ENCODE measurements at regions not wholly inside any gene's neighbourhood (a gene's known extent, or its start where the extent isn't known, plus 50 kb on each side); places are given as distances from the start of the nearest gene placed in this dataset.

DNA sequence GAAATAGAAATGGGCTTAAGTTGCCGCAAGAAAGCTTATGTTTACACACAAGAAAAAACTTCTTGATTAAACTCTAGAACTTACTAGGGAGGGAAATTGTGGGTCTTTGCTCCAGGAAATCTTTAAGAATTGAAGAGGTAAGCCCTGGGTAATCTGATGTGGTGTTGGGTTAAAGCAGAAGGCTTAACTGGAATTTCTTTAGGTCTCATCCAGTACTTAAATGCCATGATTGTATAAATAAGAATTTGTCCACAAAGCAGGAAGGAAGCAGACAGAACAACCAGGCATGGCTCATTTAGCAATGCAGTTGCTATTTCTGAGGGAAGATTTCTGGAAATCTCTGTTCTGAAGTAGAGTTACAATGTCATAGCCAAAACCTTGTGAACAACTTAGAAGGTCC lies 360.4 kb downstream of the KLF5 start:
- DNase-seq = no peak

DNA sequence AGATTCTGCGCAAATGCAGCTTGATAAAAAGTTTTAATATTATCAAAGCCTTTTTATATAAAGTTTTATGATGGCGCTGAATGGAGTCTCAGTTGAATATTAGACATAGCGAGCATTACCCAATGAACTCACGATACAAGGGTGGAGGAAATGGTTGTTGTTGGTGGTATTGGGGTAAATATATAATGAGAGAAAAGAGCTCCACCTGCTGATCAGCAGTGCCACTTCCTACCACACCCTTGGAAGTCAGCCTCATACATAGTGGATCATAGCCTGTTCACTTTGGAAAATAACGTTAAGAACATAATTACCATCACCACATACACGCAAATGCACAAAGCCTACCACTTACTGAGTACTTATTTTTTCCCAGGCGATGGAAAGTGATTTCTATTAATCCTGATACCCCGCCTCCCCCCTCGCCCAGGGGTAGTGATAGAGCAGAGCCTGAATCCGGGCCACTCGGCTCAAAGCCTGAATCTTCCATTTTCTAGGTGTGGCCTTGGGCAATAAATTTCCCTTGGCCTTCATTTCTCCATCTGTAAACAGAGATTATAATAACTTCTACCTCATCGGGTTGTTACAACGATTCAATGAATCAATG lies 358.3 kb downstream of the KLF5 start:
- DNase-seq = no peak

DNA sequence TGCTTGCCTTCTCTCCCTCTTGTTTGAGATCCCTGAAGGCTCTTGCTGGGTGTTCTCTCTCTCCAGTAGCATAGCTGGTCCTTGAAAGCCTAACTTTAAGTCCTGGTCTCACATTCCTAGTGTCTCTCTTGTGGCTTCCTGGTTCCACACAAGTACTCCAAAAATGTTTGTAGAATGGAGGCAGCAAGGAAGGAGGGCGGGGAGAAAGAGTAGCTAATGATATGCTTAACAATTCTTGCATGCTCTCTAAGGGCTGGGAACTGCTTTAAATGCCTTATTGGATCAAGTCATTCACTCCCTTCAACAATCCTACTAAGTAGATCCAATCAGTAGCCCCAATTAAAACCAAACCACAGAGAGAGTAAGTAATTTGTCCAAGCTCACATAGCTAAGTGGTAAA lies 357.3 kb downstream of the KLF5 start:
- no peak for DNase-seq

DNA sequence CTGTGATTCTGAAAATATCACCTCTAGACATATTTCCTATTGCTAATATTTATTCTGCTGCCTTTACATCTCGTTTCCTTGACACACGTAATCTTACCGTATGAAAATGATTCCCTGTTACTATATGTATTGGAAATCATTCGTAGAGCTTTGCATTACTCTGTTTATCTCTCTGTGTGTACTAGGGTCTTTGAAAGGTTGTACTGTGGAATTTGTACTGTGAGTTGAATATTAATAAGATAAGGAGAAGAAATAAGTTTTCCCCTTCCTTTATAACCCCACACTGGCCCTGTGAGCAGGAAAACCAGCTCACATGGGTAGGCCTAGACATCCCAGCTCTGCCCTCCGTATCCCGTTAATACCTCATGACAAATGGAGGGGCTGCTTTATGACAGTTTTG lies 354.9 kb downstream of the KLF5 start:
- DNase-seq = no peak

DNA sequence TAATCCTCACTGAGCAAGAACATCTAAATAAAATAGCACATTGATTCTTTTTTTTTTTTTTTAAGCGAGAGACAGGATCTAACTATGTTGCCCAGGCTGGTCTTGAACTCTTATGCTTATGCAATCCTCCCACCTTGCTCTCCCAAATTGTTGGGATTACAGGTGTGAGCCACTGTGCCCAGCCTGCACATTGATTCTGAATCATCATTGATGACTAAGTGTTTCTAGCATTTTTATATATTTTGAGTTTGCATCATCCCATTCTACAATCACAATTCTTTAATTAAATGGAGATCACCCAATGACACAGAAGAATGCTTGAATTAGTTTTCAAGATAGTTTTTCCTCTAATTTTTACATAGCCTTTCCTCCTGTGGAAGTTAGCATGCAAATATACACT lies 354.1 kb downstream of the KLF5 start:
- DNase-seq = no peak

DNA sequence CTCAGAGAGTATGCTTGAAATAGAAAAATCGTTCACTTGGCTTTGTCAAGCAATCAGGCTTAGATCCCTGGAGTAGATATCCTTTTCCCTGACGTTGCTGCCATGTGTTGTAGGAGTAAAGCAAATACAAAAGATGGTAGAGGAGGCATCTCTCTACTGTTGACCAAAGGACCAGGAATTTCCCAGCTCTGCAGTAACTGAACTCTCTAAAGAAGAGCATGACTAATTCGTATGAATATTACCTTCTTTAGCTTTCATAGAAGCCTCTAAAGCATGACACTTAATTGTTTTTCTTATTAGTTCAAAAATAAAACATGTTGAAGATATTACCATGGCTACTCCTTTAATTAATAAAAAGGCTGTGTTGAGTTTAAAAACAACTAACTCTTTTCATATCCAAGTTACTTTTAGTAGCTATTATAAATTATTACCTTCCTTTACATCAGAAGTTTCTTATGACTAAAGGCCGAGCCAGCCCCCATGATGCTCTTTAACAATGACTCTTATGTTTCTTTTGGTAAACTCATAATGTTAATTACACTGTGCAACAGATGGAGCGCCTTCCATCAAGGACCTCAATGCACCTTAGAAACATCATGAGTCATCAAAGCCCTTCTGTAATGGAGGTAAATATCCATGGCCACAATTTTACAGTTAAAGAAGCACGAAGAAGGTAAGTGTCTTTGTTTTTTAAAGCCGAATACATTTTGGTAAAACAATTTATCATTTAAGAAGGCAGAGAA lies 352.4 kb downstream of the KLF5 start:
- no peak for DNase-seq

DNA sequence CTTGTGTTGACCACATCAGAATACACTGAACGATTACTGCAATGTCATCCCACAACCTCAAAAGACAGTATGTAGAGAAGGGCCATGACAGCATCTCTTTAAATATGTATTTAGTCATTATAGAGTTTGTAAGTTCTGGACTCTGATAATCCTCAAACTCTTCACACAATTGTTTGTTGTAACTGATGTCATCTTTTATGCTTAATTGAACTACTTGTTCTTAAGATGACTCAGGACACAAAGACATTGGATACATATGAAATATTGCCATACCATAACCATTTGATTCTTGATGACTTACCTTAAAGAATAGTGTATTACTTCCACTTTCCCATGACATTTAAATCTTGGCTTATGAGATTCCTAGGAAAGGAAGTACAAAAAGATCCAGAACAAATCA lies 347.6 kb downstream of the KLF5 start:
- no peak for DNase-seq

DNA sequence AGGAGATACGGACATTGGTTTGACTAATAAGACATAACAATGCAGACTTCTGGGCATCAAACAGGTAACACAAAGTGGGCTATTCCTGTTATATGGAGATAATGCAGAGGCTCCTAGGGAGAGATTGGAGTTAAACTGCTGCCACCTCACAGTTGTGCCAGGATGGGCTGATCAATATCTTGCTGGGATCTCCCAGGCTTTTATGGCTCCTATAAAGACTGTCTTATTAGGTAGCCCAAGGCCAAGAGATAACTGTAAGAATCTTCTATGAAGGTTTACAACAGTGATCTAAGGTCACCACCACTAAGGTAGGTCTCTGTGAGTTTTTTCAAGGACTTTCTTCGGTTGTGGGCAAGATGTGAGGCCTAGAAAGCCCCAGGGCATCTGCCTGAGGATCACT lies 345.8 kb downstream of the KLF5 start:
- no peak for DNase-seq

DNA sequence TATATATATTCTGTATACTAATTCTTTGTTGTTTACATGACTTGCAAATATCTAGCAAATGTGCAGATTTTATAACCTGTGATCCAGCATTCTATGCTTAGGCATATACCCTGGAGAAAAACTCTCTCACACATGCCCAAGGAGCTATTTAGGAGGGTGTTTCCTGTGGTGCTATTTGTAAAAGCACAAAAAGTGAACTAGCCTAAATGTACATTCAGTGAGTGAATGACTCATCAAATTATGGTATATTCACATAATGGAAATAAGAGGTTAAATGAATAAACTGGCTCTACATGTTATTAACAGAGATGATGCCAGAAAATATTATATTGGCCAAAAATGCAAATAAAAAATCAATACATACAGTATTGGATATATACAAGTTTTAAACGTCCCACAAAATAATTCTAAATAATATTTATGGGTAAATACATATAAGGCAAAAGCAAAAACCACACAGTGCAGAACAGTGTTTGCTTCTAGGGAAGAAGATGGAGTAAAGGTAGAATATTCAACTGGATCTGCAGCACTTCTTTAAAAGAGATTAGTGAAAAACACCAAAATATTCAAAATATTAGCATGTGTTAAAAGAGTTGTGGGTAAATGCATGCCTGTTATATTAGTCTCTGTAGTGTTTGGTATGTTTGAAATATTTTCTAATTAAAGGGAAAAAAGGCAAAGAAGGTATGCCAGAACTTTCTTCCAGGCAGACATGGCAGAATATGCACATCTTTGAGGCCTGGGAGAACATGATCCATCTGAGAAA lies 344.7 kb downstream of the KLF5 start:
- DNase-seq = no peak

DNA sequence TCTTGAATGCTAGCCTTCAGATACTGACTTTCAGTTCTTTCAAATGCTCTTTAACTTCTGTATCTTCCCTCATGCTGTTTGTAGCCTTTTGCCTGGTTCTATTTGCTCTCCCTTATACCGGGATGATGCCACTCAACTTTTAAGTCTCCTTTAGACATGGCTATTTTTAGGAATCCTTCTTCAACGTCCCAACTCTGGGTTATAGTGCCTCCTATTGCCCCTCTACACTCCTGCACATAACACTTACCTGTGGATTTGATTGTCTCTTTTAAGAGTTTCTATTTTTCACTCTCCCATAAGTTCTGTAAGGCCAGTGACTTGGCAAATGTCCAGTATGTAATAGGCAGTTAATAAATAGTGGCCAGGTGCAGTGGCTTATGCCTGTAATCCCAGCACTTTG lies 343.0 kb downstream of the KLF5 start:
- no peak for DNase-seq

DNA sequence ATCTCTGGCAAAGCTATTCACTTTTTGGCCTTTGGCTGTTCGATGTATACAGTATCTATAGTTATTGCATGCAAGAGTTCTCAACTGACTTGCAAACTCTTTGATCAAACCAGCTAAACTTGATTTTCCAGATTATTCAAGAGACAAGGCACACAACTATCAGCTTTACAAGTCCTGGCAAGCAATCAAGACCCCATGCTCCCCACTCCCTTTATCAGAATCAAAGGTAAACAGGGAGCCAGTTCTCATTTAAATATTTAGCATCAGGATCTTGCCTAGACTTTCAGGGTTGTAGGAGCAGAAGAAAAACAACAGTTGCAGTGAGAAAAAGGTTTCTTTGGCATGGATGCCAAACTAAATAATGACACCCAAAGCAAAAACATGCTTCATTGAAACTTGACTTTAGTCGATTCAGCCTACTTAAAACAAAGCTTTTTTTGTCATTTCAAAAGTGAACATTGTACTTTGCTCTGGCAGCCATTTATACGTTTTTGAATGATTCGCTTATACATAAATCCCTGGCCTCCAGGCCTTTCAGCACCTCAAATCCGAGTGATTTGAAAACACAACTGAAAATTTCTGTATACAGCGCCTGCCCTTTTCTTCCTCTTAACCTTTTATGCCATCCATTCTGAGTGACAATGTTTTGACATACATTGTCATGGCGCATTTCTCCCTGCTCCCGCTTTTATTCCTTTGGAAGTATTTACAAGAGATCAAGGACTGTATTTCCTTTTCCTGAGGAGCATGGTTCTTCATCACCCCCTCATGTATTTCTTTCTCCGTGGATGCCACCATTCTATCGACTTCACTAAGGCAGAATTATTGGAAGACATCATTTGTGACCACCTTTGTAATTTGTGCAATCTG lies 340.8 kb downstream of the KLF5 start:
- DNase-seq = no peak

DNA sequence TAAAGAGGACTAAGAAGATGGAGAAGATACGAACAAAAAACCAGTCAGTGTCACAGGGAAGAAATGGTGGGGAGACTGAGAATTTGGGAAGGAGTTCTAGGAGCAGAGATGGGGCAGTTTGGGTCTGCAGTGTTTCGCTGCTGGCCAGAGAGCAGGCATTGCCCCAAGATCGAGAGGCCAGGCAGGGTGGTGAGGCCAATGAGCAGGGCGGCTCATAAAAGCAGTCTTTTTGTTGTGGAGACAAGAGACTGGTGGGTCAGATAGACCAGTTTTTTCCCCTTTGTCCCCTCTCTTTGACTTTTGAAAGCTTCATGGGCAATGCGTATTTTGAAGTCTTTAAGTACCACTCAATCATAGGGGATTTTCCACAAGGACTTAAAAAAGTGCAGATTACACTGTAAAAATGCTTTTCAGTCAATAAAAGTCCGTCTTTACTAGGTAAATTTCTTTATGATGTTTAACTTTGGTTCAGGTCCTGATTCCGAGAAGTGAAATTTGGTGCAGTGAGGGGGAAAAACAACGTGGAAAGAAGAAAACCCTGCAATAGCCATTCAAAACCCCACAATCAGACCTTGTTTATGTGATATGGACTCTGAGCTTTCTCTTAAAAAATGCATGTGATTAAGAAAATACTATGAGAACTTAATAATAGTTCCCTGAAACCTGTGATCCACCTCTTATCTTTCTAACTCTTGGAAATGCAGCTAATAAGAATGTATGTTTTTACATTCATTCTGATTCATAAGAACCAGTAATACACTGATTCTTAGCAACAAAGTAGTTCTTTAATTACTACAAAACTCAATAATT lies 338.9 kb downstream of the KLF5 start:
- DNase-seq = no peak

DNA sequence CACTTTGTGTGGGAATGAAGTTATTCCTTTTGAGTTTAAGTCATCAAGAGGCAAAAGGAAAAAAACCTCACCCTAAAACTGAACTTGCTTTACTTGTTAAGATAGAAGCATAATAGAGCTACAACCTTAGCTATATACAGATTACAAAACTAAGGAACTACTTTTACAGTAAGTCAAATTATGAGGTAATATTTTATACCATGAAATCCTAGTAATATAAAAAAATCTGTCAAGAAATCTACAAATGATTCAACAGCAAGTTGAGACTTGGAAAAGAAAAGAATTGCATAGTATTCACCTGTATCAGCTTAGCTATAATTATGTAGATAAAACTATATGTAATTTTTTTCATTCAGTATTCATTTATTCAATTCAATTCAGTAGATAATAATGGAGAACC lies 335.3 kb downstream of the KLF5 start:
- DNase-seq = no peak

DNA sequence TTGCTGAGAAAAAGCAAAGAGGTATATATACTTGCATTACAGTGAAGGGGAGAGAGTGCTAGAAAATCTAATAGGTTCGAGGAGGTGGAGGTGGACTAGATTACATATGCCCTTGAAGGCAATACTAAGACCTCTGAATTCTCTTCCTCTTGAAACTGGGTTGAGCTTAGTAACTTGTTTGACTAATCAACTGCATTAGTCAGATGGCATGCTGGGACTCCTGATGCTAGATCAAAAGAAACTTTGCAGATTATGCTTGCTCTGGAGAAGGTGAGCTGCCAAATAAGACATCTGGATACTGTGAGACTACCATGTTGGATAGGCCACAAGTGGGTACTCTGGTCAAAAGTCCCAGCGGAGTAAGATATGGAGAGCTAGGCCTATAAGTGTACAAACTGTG lies 331.3 kb downstream of the KLF5 start:
- DNase-seq = no peak

DNA sequence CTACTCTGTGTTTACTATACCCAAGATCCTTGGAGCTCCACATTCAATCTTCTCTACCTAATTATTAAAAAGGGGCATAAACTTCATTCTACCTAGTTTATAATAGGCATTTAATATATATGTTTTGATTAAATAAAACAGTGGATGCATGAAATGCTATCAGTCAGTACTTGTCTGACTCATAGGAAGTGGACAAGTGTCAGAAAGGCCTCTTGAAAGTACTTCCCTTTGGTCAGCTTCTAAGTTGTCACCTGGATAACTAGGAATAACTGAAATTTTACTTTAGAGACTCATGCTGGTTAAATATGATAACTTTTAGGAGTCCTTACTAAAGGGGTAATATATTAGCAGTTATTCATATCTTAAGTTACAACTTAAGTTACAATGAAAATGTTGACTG lies 329.8 kb downstream of the KLF5 start:
- DNase-seq = no peak

DNA sequence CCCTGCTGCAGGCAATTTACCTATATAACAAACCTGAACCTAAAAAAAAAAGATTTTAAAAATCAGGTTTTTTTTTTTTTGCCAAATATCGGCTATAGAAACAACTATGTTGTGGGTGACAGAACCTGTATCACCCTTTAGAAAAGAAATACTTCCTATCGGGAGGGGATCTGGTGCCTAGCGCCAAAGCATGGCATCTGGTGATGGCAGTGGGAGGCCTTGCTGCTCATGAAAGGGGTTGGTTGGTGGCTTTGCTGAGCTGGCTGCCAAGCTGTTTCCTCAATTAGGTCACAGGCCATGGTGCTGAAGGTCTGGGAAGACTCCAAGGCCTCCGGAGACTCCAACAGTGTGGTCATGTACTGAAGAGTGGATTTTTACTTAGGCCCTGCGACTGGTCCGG lies 328.5 kb downstream of the KLF5 start:
- no peak for DNase-seq

DNA sequence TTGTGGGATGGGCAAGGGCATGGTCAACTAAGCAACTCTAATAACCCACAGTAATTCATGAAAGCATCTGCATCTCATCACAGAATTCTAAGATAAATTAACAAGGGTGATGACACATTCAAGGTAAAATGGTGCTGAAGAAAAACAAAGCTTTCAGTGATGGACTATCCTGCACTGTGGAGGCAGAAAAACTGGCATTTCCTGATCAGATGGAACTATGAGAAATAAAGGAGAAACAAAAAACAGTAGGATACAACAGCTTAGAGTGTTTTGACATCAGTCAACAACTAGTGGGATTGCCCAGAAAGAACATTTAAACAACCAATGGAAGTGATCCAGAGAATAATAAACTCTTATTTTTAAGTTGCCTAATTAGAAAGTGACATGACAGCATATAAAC lies 327.0 kb downstream of the KLF5 start:
- DNase-seq = no peak

DNA sequence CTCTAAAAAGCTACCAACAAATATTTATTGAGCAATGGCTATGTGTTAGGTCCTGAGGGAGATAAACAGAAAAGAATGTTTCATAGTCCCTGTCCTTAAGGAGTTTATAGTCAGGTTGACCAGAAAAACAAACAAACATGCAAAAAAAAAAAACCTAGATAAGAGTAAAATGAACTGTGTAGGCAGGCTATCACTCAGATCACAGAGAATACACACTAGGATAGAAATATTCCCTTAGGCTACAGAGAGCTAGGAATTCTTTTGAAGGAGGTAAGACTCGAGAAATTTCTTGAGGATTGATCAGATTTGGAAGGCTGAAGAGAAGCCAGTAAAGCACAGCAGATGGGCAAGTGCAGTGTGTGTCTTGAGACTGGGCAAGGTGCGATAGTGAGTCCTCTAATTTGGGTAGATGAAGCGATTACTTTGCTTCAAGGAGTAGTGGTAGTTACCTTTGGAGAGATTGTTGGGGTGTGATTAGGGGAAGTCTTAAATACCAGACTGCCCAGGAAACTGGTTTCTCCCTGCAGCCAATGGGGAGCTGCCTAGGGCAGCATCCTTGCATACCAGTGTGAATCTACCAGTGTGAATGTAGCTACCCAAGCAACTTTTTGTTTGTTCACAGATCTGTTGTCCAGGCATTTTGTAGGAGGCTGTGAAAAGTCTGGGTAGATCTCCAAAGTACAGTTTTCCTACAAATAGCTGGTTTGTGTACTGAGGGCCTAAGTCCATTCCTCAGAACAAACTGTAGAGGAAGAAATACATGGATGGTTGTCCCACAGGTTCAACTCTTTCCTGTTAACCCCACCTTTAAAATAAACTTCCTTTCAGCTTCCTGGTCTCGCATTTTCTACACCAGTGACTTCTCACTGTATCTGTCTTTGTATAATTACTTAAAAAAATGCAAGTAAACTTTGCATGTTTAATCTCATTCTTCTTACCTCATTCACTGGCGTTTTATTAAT lies 314.1 kb downstream of the KLF5 start:
- no peak for DNase-seq

DNA sequence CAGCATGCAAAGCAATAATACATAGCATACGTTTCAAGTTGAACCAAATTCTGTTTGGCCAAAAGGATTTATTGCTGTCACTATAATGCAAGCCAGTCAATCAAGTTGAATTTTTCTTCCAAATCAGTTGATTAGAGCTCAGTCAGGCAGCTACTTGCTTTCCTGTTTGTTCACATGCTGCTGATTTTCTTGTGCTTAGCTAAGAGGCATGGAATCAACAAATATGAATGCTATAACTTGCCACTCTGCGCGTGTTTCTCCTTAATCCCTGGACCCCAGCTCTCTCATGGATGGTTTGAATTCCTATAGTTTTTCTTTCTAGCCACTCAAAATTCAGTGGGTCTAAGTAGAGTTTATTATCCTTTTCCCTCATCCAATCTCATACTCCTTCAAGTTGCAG lies 311.3 kb downstream of the KLF5 start:
- no peak for DNase-seq

DNA sequence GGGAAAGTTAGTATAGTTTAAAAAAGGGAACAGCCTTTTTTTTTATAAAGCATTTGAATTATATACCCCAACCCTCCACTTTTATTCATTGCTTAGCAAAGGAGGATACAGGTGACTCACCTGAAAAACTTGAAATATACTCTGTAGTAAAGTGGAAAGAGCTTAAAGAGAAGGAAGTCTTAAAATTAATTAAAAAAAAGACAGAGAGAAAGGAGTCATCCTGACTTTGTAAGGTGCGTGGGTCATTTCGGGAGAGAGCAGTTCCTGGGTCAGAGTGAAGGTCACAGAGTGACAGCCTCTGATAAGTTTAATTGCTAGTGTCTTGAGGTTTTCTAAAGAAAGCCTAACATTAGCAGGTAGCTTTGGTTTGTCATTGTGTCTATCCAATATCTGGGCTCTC lies 310.3 kb downstream of the KLF5 start:
- no peak for DNase-seq

DNA sequence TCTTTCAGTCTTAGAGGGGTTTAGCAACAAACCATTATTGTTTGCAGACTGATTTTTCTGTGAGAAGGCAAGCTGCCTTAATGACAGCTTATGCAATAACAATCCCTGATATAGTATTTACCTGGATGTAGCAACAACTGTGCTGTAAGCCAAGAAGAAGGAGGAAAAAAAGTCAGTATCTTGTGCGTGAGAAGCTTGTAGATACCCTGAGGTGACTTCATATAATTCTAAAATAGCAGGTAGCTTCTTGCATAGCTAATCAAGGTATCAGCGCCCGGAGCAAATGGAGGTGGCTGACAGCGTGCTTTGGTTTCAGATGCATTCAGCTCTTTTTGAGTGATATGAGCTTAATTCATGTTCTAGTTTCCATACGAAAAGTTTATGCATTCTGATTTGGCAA lies 309.8 kb downstream of the KLF5 start:
- DNase-seq = no peak

Measured in CD4-positive, alpha-beta T cell treated with Interleukin-17A for 4 hours (primary cell).